Smooth muscle cell (in vitro differentiated cells): ENCODE measurements at regions not wholly inside any gene's neighbourhood (a gene's known extent, or its start where the extent isn't known, plus 50 kb on each side); places are given as distances from the start of the nearest gene placed in this dataset.

Experiments used
- DNase-seq: peaks from one replicate; lab custom pipeline; 2025; ENCODE audit not compliant: unreplicated experiment; lab: John Stamatoyannopoulos, UW
- H2AFZ ChIP-seq: fragments of 200-600 bp; sonication (generic); 2 replicates; pipeline ENCODE4 v1.6.0; 2016; ENCODE audit warnings: antibody characterized with exemption, low read depth, mild to moderate bottlenecking
- H3F3A ChIP-seq: fragments of 200-600 bp; sonication (generic); 2 replicates; pipeline ENCODE4 v1.6.0; 2017; ENCODE audit warnings: antibody characterized with exemption, low read depth
- H3K27ac ChIP-seq: fragments of 200-600 bp; sonication (generic); 2 replicates; pipeline ENCODE4 v1.5.1; 2016; ENCODE audit warnings: low read depth, mild to moderate bottlenecking
- H3K27me3 ChIP-seq: fragments of 200-600 bp; sonication (generic); 2 replicates; pipeline ENCODE4 v1.6.1; 2016; ENCODE audit warnings: low read depth, mild to moderate bottlenecking
- H3K36me3 ChIP-seq: fragments of 200-600 bp; sonication (generic); 2 replicates; pipeline ENCODE4 v1.5.1; 2016; ENCODE audit warnings: low read depth
- H3K4me1 ChIP-seq: fragments of 200-600 bp; sonication (generic); 2 replicates; pipeline ENCODE4 v1.5.1; 2016; ENCODE audit warnings: low read depth
- H3K4me2 ChIP-seq: fragments of 200-600 bp; sonication (generic); 2 replicates; pipeline ENCODE4 v1.6.0; 2016; ENCODE audit warnings: mild to moderate bottlenecking
- H3K4me3 ChIP-seq: fragments of 200-600 bp; sonication (generic); 2 replicates; pipeline ENCODE4 v1.5.1; 2016; ENCODE audit warnings: mild to moderate bottlenecking
- H3K79me2 ChIP-seq: fragments of 200-600 bp; sonication (generic); 2 replicates; pipeline ENCODE4 v1.6.0; 2016; ENCODE audit warnings: low read depth, mild to moderate bottlenecking
- H3K9ac ChIP-seq: fragments of 200-600 bp; sonication (generic); 2 replicates; pipeline ENCODE4 v1.6.0; 2016; ENCODE audit warnings: low read depth
- H3K9me3 ChIP-seq: fragments of 200-600 bp; sonication (generic); replicated peaks from 2 replicates; pipeline ENCODE4 v1.5.1; 2016; ENCODE audit warnings: low read depth
- H4K20me1 ChIP-seq: fragments of 200-600 bp; sonication (generic); 2 replicates; pipeline ENCODE4 v1.6.0; 2016; ENCODE audit warnings: low read depth
- CTCF ChIP-seq: fragments of 200-600 bp; sonication (generic); IDR thresholded peaks from 2 replicates; pipeline ENCODE4 v1.5.1; 2017; ENCODE audit warnings: borderline replicate concordance, mild to moderate bottlenecking, antibody characterized with exemption; ENCODE audit not compliant: insufficient read depth, poor library complexity, severe bottlenecking
- WGBS: methylation state at CpG from one replicate; pipeline ENCODE4 v1.1.7; 2016; ENCODE audit warnings: low lambda C conversion rate; 5-methylcytosine and 5-hydroxymethylcytosine counted together

DNA sequence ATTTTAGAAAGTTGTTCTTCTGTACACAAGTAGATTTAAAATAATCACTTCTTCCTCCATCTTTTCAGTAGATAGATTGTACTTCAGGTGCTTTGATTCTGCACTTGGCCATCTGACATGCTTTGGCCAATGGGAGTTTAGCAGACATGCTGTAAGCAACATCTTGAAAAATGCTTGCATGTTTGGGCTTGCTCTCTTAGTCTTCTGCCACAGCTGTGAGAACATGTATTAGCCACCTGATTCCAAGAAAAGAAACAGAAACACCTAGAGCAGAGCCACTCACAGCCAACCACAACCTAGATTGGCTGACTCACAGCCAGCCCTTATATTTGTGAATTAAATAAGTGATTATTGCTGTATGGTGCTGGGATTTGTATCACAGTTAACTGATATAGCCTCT lies 70.2 kb upstream of the GADL1 start:
- H3K27me3 ChIP-seq = no peaks in the 10 kb centered on the region
- TF ChIP-seq CTCF = no peak
- no peaks in the 10 kb centered on the region for H4K20me1 ChIP-seq
- H2AFZ ChIP-seq = no peak overlapping the region
- no peak for DNase-seq
- no peaks in the 10 kb centered on the region for H3K9me3 ChIP-seq
- no peak overlapping the region for H3K9ac ChIP-seq
- H3K79me2 ChIP-seq = no peaks in the 10 kb centered on the region
- no peaks in the 10 kb centered on the region for H3K4me1 ChIP-seq
- H3K4me3 ChIP-seq = no peak overlapping the region
- no peaks in the 10 kb centered on the region for H3F3A ChIP-seq
- H3K4me2 ChIP-seq = no peak overlapping the region
- no peaks in the 10 kb centered on the region for H3K36me3 ChIP-seq
- no peak overlapping the region for H3K27ac ChIP-seq

DNA sequence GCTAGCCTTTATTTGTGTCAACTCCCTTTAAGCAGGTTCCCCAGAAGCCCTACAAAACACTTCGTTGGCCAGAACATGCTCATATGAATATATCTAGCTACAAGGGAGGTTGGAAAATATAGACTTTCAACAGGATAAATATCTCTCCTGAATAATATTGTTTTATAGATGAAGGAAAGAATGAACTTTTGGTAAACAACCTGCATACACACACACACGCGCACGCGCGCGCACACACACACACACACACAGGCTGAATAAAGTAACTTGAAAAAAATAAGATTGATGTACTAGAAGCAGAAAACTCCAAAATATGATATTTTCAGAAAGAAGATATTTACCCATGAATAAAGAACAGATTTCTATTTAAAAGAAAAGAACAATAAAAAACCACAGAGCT lies 72.4 kb upstream of the GADL1 start:
- Histone ChIP-seq H3K9me3 (no peaks in the 10 kb centered on the region), H2AFZ (no peak overlapping the region), H3K4me1 (no peaks in the 10 kb centered on the region), H3K36me3 (no peaks in the 10 kb centered on the region), H3K4me2 (no peak overlapping the region), H3K9ac (no peak overlapping the region), H3K27ac (no peak overlapping the region), H3K4me3 (no peak overlapping the region), H3F3A (no peaks in the 10 kb centered on the region), H4K20me1 (no peaks in the 10 kb centered on the region), H3K79me2 (no peaks in the 10 kb centered on the region), H3K27me3 (no peaks in the 10 kb centered on the region)
- WGBS = 81% methylated on average over 7 of the region's 7 CpGs
- TF ChIP-seq CTCF = no peak
- no peak for DNase-seq

DNA sequence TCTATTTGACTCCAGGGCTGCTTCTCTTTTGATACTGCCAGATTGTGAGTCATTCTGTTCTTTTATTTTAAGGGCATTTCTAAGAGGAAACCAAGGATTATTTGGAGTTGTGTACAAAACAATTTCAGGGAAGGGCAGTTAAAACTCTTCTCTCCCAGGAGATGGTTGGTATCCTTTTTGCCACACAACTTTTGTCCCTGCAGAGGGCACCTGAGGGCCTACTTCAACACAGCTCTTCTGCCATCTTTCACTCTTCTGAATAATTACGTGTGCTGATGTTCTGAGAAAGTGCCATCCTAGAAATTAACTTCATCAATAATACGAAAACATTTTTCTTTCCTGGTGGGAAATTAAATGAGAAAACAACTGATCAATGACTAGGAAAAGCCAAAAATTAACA lies 75.7 kb upstream of the GADL1 start:
- Histone ChIP-seq H3K27ac (no peak overlapping the region), H3K79me2 (no peaks in the 10 kb centered on the region), H3K4me2 (no peak overlapping the region), H3K9me3 (no peaks in the 10 kb centered on the region), H3K27me3 (no peaks in the 10 kb centered on the region), H3K4me3 (no peak overlapping the region), H4K20me1 (no peaks in the 10 kb centered on the region), H3F3A (no peaks in the 10 kb centered on the region), H3K9ac (no peak overlapping the region), H3K4me1 (no peaks in the 10 kb centered on the region), H3K36me3 (no peaks in the 10 kb centered on the region), H2AFZ (no peak overlapping the region)
- DNase-seq = no peak
- TF ChIP-seq CTCF = no peak
- WGBS = 85% methylated on average over 2 of the region's 2 CpGs

DNA sequence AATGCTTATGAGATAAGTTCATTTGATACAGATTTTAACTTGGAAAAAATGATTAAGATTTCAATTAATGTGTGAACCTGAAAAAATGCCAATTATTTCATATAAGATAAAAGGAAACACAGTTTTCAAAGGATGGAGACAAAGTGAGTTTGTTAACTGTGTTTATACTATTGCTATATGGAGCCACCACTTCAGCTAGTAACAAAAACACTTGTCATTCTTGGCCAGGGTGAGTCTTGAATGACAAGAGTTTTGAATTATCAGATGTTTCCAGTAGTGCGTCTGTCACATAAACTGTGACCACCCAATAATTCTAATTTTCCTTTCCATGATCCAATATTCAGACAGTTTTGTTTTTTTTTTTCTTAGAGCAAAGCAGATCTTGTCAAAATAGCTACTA lies 78.0 kb upstream of the GADL1 start:
- H3K4me3 ChIP-seq = no peak overlapping the region
- H3K4me2 ChIP-seq = no peak overlapping the region
- TF ChIP-seq CTCF = no peak
- H3K27me3 ChIP-seq = no peaks in the 10 kb centered on the region
- H4K20me1 ChIP-seq = no peaks in the 10 kb centered on the region
- H3K9me3 ChIP-seq = no peaks in the 10 kb centered on the region
- no peak overlapping the region for H3K9ac ChIP-seq
- WGBS = 93% methylated on average over 1 of the region's 1 CpG
- no peaks in the 10 kb centered on the region for H3K4me1 ChIP-seq
- H2AFZ ChIP-seq = no peak overlapping the region
- no peaks in the 10 kb centered on the region for H3K79me2 ChIP-seq
- no peak overlapping the region for H3K27ac ChIP-seq
- H3F3A ChIP-seq = no peaks in the 10 kb centered on the region
- DNase-seq = no peak
- no peaks in the 10 kb centered on the region for H3K36me3 ChIP-seq
